ENCODE measurements at regions not wholly inside any gene's neighbourhood (a gene's known extent, or its start where the extent isn't known, plus 50 kb on each side); places are given as distances from the start of the nearest gene placed in this dataset.
"Not testable (repeated sequence)": the region's sequence is repeated elsewhere in the genome, so short reads cannot be mapped to it uniquely, and the experiment has no call there.

- DNase-seq = not testable (repeated sequence)
Observed at GRCh38 chr2:89973849-89974248, 1282.4 kb downstream of the RPIA start.

GRCh38 chr2:89979826-89980537, 1288.5 kb downstream of the RPIA start:
- not testable (repeated sequence) for DNase-seq

- DNase-seq = not testable (repeated sequence)
Observed at GRCh38 chr2:89982246-89982645, 1290.8 kb downstream of the RPIA start.

GRCh38 chr2:89985650-89986049, 1294.2 kb downstream of the RPIA start:
- DNase-seq = not testable (repeated sequence)

- DNase-seq = not testable (repeated sequence)
Observed at GRCh38 chr2:89986532-89986931, 1295.1 kb downstream of the RPIA start.

- DNase-seq = not testable (repeated sequence)
Observed at GRCh38 chr2:89996779-89997178, 1305.3 kb downstream of the RPIA start.

GRCh38 chr2:90004553-90004952, 1313.1 kb downstream of the RPIA start:
- DNase-seq = not testable (repeated sequence)

GRCh38 chr2:90010442-90011100, 1319.1 kb downstream of the RPIA start:
- DNase-seq = not testable (repeated sequence)

GRCh38 chr2:90011101-90011443, 1319.6 kb downstream of the RPIA start:
- DNase-seq = not testable (repeated sequence)

GRCh38 chr2:90019908-90020307, 1328.4 kb downstream of the RPIA start:
- DNase-seq = not testable (repeated sequence)

GRCh38 chr2:90021234-90021633, 1329.8 kb downstream of the RPIA start:
- not testable (repeated sequence) for DNase-seq

- DNase-seq = not testable (repeated sequence)
Observed at GRCh38 chr2:90027231-90027643, 1335.8 kb downstream of the RPIA start.

GRCh38 chr2:90028381-90029079, 1337.1 kb downstream of the RPIA start:
- DNase-seq = not testable (repeated sequence)

GRCh38 chr2:90029080-90029428, 1337.6 kb downstream of the RPIA start:
- not testable (repeated sequence) for DNase-seq

GRCh38 chr2:90032269-90032668, 1340.8 kb downstream of the RPIA start:
- DNase-seq = not testable (repeated sequence)

- not testable (repeated sequence) for DNase-seq
Observed at GRCh38 chr2:90036335-90036734, 1344.9 kb downstream of the RPIA start.

- not testable (repeated sequence) for DNase-seq
Observed at GRCh38 chr2:90039093-90039492, 1347.6 kb downstream of the RPIA start.

- DNase-seq = not testable (repeated sequence)
Observed at GRCh38 chr2:90047776-90048175, 1356.3 kb downstream of the RPIA start.

- not testable (repeated sequence) for DNase-seq
Observed at GRCh38 chr2:90052113-90052631, 1360.7 kb downstream of the RPIA start.

- peak; percentile 4 for DNase-seq
Observed at GRCh38 chr2:90069290-90069894, 1377.9 kb downstream of the RPIA start.

GRCh38 chr2:90076311-90076710, 1384.8 kb downstream of the RPIA start:
- DNase-seq = no peak

- no peak for DNase-seq
Observed at GRCh38 chr2:90077948-90078347, 1386.5 kb downstream of the RPIA start.

- DNase-seq = no peak
Observed at GRCh38 chr2:90079374-90079773, 1387.9 kb downstream of the RPIA start.

Data from stimulated activated CD4-positive, alpha-beta T cell treated with anti-CD3 and anti-CD28 coated beads, Interleukin-1b, Interleukin-23, amount 100 ng/mL, for 48 hours (primary cell).